ENCODE measurements at regions not wholly inside any gene's neighbourhood (a gene's known extent, or its start where the extent isn't known, plus 50 kb on each side); places are given as distances from the start of the nearest gene placed in this dataset.

DNA sequence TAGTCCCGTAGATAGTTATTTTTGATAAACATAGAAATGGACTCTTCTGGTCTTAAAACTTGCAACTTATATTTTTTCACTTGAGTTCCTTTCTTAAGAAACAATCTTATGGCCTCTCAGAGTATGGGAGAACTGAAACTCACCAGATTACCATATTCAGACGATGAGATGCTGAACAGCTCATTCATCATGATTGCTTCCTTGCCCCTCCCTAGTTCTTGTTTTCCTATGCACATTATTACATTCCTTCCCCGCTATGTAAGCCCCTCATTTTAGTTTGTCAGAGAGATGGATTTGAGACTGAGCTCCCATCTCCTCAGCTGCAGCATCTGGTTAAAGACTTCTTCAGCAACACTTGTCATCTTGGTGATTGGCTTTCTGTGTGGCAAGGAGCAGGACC, 158.5 kb downstream of the SLITRK6 start:
- DNase-seq (ENCODE audit: low read depth) (peak; percentile 30), FAIRE-seq (no peak)
- Histone ChIP-seq H2AFZ (ENCODE audit: low read depth, low read length) (no peak overlapping the region), H3K27ac (ENCODE audit: low read depth, low read length) (no peak overlapping the region), H3K79me2 (ENCODE audit: insufficient read depth, low read length) (no peaks in the 10 kb centered on the region), H3K9me3 (ENCODE audit: insufficient read depth, low read depth, low read length) (no peaks in the 10 kb centered on the region), H3K36me3 (ENCODE audit: insufficient read depth, low read length) (no peaks in the 10 kb centered on the region), H4K20me1 (ENCODE audit: insufficient read depth, low read length) (no peaks in the 10 kb centered on the region), H3K4me3 (ENCODE audit: insufficient read depth, low read depth, low read length) (no peak overlapping the region), H3K4me2 (ENCODE audit: low read length) (no peak overlapping the region), H3K27me3 (ENCODE audit: insufficient read depth, low read length) (no peaks in the 10 kb centered on the region), H3K9ac (ENCODE audit: low read length) (no peak overlapping the region), H3K4me1 (ENCODE audit: insufficient read depth, low read length) (no peaks in the 10 kb centered on the region)
- Mint-ChIP-seq H3K36me3 (ENCODE audit: low read depth, unreplicated experiment) (no peaks in the 10 kb centered on the region), H3K27ac (ENCODE audit: unreplicated experiment) (no peak overlapping the region), H3K9me3 (ENCODE audit: unreplicated experiment) (no peaks in the 10 kb centered on the region), H3K27me3 (ENCODE audit: low read depth, unreplicated experiment) (no peaks in the 10 kb centered on the region), H3K4me1 (ENCODE audit: low read depth, unreplicated experiment) (no peaks in the 10 kb centered on the region), H3K4me3 (ENCODE audit: unreplicated experiment) (no peak overlapping the region)
- TF ChIP-seq, protein P1, sequence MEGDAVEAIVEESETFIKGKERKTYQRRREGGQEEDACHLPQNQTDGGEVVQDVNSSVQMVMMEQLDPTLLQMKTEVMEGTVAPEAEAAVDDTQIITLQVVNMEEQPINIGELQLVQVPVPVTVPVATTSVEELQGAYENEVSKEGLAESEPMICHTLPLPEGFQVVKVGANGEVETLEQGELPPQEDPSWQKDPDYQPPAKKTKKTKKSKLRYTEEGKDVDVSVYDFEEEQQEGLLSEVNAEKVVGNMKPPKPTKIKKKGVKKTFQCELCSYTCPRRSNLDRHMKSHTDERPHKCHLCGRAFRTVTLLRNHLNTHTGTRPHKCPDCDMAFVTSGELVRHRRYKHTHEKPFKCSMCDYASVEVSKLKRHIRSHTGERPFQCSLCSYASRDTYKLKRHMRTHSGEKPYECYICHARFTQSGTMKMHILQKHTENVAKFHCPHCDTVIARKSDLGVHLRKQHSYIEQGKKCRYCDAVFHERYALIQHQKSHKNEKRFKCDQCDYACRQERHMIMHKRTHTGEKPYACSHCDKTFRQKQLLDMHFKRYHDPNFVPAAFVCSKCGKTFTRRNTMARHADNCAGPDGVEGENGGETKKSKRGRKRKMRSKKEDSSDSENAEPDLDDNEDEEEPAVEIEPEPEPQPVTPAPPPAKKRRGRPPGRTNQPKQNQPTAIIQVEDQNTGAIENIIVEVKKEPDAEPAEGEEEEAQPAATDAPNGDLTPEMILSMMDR (IDR thresholded peaks at IDR 0.05; ENCODE audit: insufficient read depth, low read depth, low read length), result no peak
- no peak for TF ChIP-seq EZH2 (IDR thresholded peaks at IDR 0.05; ENCODE audit: insufficient read depth, low read length)

DNA sequence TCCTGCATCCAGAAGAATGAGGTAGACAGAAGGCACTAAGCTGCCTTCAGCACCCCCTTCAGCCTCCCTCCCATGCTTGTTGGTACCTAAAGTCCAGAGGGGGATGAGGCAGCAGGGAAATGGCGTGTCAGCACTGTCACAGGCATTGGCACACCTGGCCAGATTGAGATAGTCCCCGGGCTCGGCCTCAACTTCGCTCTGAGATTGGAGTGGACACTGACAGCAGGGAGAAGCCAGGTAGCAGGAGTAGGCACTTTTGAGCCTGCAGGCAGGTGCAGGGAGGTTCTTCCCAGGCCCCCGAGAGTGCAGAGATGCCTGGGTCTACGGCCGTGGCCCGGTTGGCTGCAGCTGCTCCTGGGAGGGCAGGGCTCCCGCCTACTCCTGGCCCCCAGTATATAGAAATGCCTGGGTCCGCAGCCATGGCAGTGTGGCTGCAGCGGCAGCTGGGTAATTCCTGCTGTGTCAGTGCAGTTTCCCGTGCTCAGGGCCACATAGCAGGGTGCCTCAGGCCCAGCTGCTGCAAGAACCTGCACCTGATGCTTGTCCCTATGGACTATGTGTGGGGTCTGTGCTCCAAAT, 160.3 kb downstream of the SLITRK6 start:
- no peak overlapping the region for H2AFZ ChIP-seq (ENCODE audit: low read depth, low read length)
- FAIRE-seq, result no peak
- no peak overlapping the region for H3K4me2 ChIP-seq (ENCODE audit: low read length)
- no peak for DNase-seq (ENCODE audit: low read depth)
- no peaks in the 10 kb centered on the region for H3K36me3 Mint-ChIP-seq (ENCODE audit: low read depth, unreplicated experiment)
- H3K4me3 Mint-ChIP-seq (ENCODE audit: unreplicated experiment), result no peak overlapping the region
- H3K27ac ChIP-seq (ENCODE audit: low read depth, low read length), result no peak overlapping the region
- H3K4me1 ChIP-seq (ENCODE audit: insufficient read depth, low read length), result no peaks in the 10 kb centered on the region
- H3K79me2 ChIP-seq (ENCODE audit: insufficient read depth, low read length), result no peaks in the 10 kb centered on the region
- H3K4me1 Mint-ChIP-seq (ENCODE audit: low read depth, unreplicated experiment), result no peaks in the 10 kb centered on the region
- H3K9ac ChIP-seq (ENCODE audit: low read length), result no peak overlapping the region
- no peaks in the 10 kb centered on the region for H3K27me3 ChIP-seq (ENCODE audit: insufficient read depth, low read length)
- no peak overlapping the region for H3K27ac Mint-ChIP-seq (ENCODE audit: unreplicated experiment)
- H3K27me3 Mint-ChIP-seq (ENCODE audit: low read depth, unreplicated experiment), result no peaks in the 10 kb centered on the region
- no peak for TF ChIP-seq EZH2 (IDR thresholded peaks at IDR 0.05; ENCODE audit: insufficient read depth, low read length)
- TF ChIP-seq, protein P1 (IDR thresholded peaks at IDR 0.05; ENCODE audit: insufficient read depth, low read depth, low read length), result no peak
- no peaks in the 10 kb centered on the region for H3K36me3 ChIP-seq (ENCODE audit: insufficient read depth, low read length)
- no peaks in the 10 kb centered on the region for H4K20me1 ChIP-seq (ENCODE audit: insufficient read depth, low read length)
- H3K9me3 Mint-ChIP-seq (ENCODE audit: unreplicated experiment), result no peaks in the 10 kb centered on the region
- H3K4me3 ChIP-seq (ENCODE audit: insufficient read depth, low read depth, low read length), result no peak overlapping the region
- H3K9me3 ChIP-seq (ENCODE audit: insufficient read depth, low read depth, low read length), result no peaks in the 10 kb centered on the region

DNA sequence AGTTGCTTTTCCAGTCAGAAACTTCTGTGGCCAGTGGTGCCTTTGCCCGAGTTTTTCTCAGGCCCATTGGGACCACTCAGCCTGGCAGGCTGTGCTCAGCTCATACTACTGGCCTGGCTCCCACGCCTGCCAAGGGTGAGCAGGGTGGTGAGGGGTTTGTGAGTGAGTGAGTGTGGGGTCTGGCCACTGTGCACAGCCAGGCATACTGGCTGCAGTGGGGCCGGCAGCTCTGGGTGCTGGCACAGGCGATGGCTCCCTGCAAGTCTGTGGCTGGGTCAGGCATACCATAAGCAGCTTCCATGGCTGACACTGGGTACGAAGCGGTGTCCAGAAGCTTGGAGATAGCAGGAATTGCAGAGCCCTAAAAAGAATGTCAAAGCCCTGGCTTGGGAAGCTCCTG, 161.0 kb downstream of the SLITRK6 start:
- no peak overlapping the region for H3K27ac ChIP-seq (ENCODE audit: low read depth, low read length)
- Mint-ChIP-seq H3K9me3 (ENCODE audit: unreplicated experiment) (no peaks in the 10 kb centered on the region), H3K27ac (ENCODE audit: unreplicated experiment) (no peak overlapping the region), H3K36me3 (ENCODE audit: low read depth, unreplicated experiment) (no peaks in the 10 kb centered on the region), H3K4me1 (ENCODE audit: low read depth, unreplicated experiment) (no peaks in the 10 kb centered on the region), H3K27me3 (ENCODE audit: low read depth, unreplicated experiment) (no peaks in the 10 kb centered on the region), H3K4me3 (ENCODE audit: unreplicated experiment) (no peak overlapping the region)
- no peak for DNase-seq (ENCODE audit: low read depth)
- no peaks in the 10 kb centered on the region for H3K27me3 ChIP-seq (ENCODE audit: insufficient read depth, low read length)
- TF ChIP-seq EZH2 (IDR thresholded peaks at IDR 0.05; ENCODE audit: insufficient read depth, low read length), result no peak
- TF ChIP-seq, protein P1 (IDR thresholded peaks at IDR 0.05; ENCODE audit: insufficient read depth, low read depth, low read length), result no peak
- H3K9me3 ChIP-seq (ENCODE audit: insufficient read depth, low read depth, low read length), result no peaks in the 10 kb centered on the region
- no peak overlapping the region for H2AFZ ChIP-seq (ENCODE audit: low read depth, low read length)
- no peak overlapping the region for H3K4me2 ChIP-seq (ENCODE audit: low read length)
- H3K4me1 ChIP-seq (ENCODE audit: insufficient read depth, low read length), result no peaks in the 10 kb centered on the region
- H3K36me3 ChIP-seq (ENCODE audit: insufficient read depth, low read length), result no peaks in the 10 kb centered on the region
- H3K9ac ChIP-seq (ENCODE audit: low read length), result no peak overlapping the region
- H3K79me2 ChIP-seq (ENCODE audit: insufficient read depth, low read length), result no peaks in the 10 kb centered on the region
- H3K4me3 ChIP-seq (ENCODE audit: insufficient read depth, low read depth, low read length), result no peak overlapping the region
- no peaks in the 10 kb centered on the region for H4K20me1 ChIP-seq (ENCODE audit: insufficient read depth, low read length)
- FAIRE-seq, result no peak

Measured in astrocyte (in vitro differentiated cells and primary cell).